Ascending aorta (tissue), 2 donors: ENCODE measurements at regions not wholly inside any gene's neighbourhood (a gene's known extent, or its start where the extent isn't known, plus 50 kb on each side); places are given as distances from the start of the nearest gene placed in this dataset.

Source experiments
- DNase-seq, 2 donors: peaks; one replicate each; pipeline ENCODE4 v3.0.0-alpha.2; 2019; ENCODE audit warnings: low spot score in 2 of 2
- H3K27ac ChIP-seq, 2 donors: fragments of 200-600 bp; sonication (generic); one replicate each; pipeline ENCODE4 v1.5.1; 2016 to 2017; ENCODE audit warnings: mild to moderate bottlenecking in 1 of 2
- H3K27me3 ChIP-seq: fragments of 200-600 bp; sonication (generic); one replicate; pipeline ENCODE4 v1.5.1; 2017
- H3K36me3 ChIP-seq, 2 donors: fragments of 200-600 bp; sonication (generic); one replicate each; pipeline ENCODE4 v1.5.1; 2016
- H3K4me1 ChIP-seq, 2 donors: fragments of 200-600 bp; sonication (generic); one replicate each; pipeline ENCODE4 v1.5.1; 2016 to 2017; ENCODE audit warnings: mild to moderate bottlenecking in 1 of 2
- H3K4me3 ChIP-seq, 2 donors: fragments of 200-600 bp; sonication (generic); one replicate each; pipeline ENCODE4 v1.5.1; 2016 to 2017; ENCODE audit warnings: mild to moderate bottlenecking in 1 of 2
- H3K9me3 ChIP-seq, 2 donors: fragments of 200-600 bp; sonication (generic); one replicate each; pipeline ENCODE4 v1.5.1; 2016
- intact Hi-C: fragments of 100-400 bp; cut with DNase I; formaldehyde crosslinking; loops from one replicate; pipeline ENCODE4 v1.15.1; 2023
- TF ChIP-seq, protein P1 (sequence below), 3 experiments: fragments of 200-600 bp in 2 of 3; fragments of 450-650 bp in 1 of 3; sonication (generic) in 2 of 3; IDR thresholded peaks; one replicate each; pipeline ENCODE4 v1.5.1; 2016 to 2019; ENCODE audit warnings: antibody characterized with exemption in 3 of 3, mild to moderate bottlenecking in 1 of 3, moderate library complexity in 1 of 3

DNA sequence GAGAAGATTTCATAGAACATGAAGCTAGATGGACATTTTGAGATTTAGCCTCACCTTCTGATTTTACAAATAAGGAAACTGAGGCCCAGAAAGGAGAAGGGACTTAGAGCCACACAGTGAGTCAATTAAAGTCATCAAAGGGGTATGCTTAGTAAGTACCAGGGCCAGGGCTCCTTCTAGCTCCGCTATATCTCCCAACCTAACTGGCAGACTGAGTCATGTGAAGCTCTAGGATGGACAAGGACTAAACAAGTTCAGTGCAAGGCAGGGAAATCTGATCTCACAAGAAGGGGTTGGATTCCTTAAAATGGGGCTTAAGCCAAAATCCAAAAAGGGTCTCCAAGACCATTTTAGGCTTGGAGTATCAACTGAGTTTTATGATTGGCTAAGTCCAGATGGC is 215.8 kb downstream of the PHLDA1 start:
- DNase-seq: no peak
- H3K27ac ChIP-seq: peak overlapping the region in 1 of 2 donors; percentile 60
- intact Hi-C loops: loop anchor here (2.0 to 10.0 kb wide), 2 partner anchors 163 to 421 kb away; partner anchors contain the start of gene GLIPR1L2
- H3K27me3 ChIP-seq: no peaks in the 10 kb centered on the region
- H3K9me3 ChIP-seq: no peaks in the 10 kb centered on the region
- H3K36me3 ChIP-seq: no peaks in the 10 kb centered on the region
- no peak overlapping the region for H3K4me3 ChIP-seq
- TF ChIP-seq, protein P1, sequence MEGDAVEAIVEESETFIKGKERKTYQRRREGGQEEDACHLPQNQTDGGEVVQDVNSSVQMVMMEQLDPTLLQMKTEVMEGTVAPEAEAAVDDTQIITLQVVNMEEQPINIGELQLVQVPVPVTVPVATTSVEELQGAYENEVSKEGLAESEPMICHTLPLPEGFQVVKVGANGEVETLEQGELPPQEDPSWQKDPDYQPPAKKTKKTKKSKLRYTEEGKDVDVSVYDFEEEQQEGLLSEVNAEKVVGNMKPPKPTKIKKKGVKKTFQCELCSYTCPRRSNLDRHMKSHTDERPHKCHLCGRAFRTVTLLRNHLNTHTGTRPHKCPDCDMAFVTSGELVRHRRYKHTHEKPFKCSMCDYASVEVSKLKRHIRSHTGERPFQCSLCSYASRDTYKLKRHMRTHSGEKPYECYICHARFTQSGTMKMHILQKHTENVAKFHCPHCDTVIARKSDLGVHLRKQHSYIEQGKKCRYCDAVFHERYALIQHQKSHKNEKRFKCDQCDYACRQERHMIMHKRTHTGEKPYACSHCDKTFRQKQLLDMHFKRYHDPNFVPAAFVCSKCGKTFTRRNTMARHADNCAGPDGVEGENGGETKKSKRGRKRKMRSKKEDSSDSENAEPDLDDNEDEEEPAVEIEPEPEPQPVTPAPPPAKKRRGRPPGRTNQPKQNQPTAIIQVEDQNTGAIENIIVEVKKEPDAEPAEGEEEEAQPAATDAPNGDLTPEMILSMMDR (IDR thresholded peaks at IDR 0.05): no peak
- H3K4me1 ChIP-seq: peaks cover 0 to 2% of the 10 kb centered on the region in 2 donors

DNA sequence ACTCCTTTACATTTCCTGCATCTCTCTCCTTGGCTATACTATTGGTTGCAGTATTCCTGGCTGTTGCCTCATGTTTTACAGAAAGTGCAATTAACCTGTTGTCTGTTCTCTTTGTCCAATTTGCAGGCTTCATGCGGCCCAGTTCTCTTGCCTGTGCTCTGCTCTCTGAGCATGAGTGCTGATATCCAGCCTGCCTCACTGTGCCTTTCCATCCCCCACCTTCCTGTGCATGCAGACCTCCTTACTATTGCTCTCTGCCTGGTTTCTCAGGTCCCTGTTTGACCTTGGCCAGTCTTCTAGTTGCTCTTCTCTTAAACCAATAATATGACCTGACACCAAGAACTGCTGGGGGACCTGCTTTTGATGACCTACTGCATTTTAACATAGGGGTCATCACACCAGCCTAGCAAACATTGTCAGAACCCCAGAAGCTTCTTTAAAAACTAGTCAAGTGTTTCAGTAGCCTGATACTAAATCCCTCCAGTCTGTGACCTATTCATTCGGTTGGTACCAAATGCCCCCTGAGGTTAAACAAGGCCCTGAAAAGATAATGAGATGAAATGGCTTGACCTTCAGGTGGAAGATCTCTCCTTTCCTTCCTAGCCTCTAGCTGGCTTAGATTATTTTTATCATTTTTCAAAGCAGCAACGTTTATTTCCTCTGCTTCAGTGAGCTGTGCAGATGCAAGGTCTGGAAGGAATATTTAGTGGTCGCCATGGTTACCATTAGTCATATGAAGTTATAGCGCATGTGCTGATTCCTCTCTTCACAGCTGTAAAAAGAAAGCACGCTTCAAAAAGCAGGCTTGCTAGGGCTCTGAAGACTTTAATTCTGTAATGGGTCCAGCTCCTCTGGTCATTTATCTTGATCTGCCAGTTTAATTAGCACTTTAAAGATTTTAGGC is 216.5 kb downstream of the PHLDA1 start:
- intact Hi-C loops: loop anchor here (2.0 to 10.0 kb wide), 2 partner anchors 164 to 420 kb away; partner anchors contain the start of gene GLIPR1L2
- Histone ChIP-seq H3K4me1 (peaks cover 0 to 2% of the 10 kb centered on the region in 2 donors), H3K36me3 (no peaks in the 10 kb centered on the region), H3K27me3 (no peaks in the 10 kb centered on the region), H3K4me3 (no peak overlapping the region), H3K9me3 (no peaks in the 10 kb centered on the region), H3K27ac (peak overlapping the region in 1 of 2 donors; percentile 61)
- TF ChIP-seq, protein P1 (IDR thresholded peaks at IDR 0.05): no peak
- peak in 1 of 2 donors; percentile 71 for DNase-seq

- Histone ChIP-seq H3K9me3 (no peaks in the 10 kb centered on the region), H3K4me1 (peaks cover 0 to 2% of the 10 kb centered on the region in 2 donors), H3K27ac (no peak overlapping the region), H3K27me3 (no peaks in the 10 kb centered on the region), H3K4me3 (no peak overlapping the region), H3K36me3 (no peaks in the 10 kb centered on the region)
- DNase-seq: no peak
- intact Hi-C loops: loop anchor here (10.0 kb wide), 1 partner anchor 418 kb away; the partner anchor contains the start of gene GLIPR1L2
- TF ChIP-seq, protein P1 (IDR thresholded peaks at IDR 0.05): no peak
These were observed 218.5 kb downstream of the PHLDA1 start for GRCh38 chr12:75813072-75813471.

GRCh38 chr12:75812271-75813018 is 219.1 kb downstream of the PHLDA1 start:
- H3K27me3 ChIP-seq: no peaks in the 10 kb centered on the region
- TF ChIP-seq, protein P1 (IDR thresholded peaks at IDR 0.05): no peak
- intact Hi-C loops: loop anchor here (10.0 kb wide), 1 partner anchor 418 kb away; the partner anchor contains the start of gene GLIPR1L2
- no peak overlapping the region for H3K4me3 ChIP-seq
- DNase-seq: no peak
- no peaks in the 10 kb centered on the region for H3K36me3 ChIP-seq
- H3K9me3 ChIP-seq: no peaks in the 10 kb centered on the region
- peaks cover 0 to 2% of the 10 kb centered on the region in 2 donors for H3K4me1 ChIP-seq
- H3K27ac ChIP-seq: no peak overlapping the region

DNA sequence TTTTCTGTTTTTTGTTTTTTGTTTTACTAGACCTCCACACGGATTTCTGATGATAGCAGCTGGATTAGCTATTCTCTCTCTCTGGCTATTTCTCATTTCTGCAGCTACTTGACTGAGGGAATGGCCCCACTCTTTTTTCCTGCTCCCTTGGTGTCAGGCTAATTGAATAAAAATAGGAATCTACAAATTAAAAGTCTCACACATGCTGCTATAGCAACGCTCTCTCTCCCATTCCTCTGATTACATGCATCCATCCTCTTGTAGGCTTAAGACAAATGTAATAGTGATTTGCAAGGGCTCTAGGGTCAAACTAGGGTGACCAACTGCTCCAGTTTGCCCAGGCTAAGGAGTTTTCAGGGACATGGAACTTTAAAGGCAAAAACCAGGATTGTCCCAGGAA is 221.8 kb downstream of the PHLDA1 start:
- TF ChIP-seq, protein P1 (IDR thresholded peaks at IDR 0.05): no peak
- Histone ChIP-seq H3K4me3 (no peak overlapping the region), H3K27ac (no peak overlapping the region), H3K27me3 (no peaks in the 10 kb centered on the region), H3K9me3 (no peaks in the 10 kb centered on the region), H3K4me1 (peaks cover 0 to 5% of the 10 kb centered on the region in 2 donors), H3K36me3 (no peaks in the 10 kb centered on the region)
- DNase-seq: no peak
- intact Hi-C loops: loop anchor here (10.0 kb wide), 1 partner anchor 415 kb away; the partner anchor contains the start of gene GLIPR1L2
